ENCODE measurements at regions not wholly inside any gene's neighbourhood (a gene's known extent, or its start where the extent isn't known, plus 50 kb on each side); places are given as distances from the start of the nearest gene placed in this dataset.

DNA sequence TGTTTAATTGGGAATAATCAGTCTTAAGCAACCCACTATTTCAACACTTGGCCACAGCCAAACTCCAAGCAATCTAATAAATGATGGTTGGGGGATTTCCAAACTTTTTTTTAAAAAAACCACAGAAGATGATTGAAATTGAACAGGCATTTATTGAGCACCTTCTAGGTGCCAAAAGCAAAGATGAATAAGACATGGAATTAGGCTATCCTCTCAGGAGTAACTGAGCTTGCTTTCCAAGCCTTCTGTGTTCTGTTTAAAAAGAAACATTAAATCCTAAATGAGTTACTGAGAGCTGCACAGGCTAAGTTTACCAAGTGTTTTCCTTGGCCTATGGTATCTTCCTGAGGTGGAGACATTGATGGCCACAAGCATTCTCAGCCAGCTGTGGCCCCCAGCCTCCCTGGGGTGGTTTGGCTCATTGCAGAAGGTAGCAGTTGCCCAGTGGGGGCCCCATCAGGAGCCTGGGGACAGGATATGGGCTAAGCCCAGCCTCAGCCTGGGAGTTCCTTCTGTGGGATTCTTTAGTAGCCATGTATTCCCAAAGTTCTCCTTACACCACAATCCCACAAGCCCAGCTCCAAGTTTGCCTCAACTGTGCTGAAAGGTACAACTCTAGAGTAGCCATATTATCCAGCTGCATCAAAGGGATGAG is 174.3 kb downstream of the C1D start:
- Histone ChIP-seq H3K9me3 (ENCODE audit: control insufficient read depth in 5 of 5, low read length in 5 of 5) (no peaks in the 10 kb centered on the region), H3K4me3 (ENCODE audit: low read depth in 1 of 5, low read length in 5 of 5) (no peak overlapping the region), H3K9ac (ENCODE audit: low read length in 5 of 5) (no peak overlapping the region), H3K27ac (ENCODE audit: low read depth, low read length) (no peak overlapping the region), H3K27me3 (ENCODE audit: control insufficient read depth in 5 of 5, insufficient read depth in 4 of 5, low read length in 5 of 5) (peaks cover 0 to 3% (median 0%) of the 10 kb centered on the region in 5 donors), H3K36me3 (ENCODE audit: control insufficient read depth in 5 of 5, insufficient read depth in 5 of 5, low read length in 5 of 5) (no peaks in the 10 kb centered on the region), H3K4me1 (ENCODE audit: control insufficient read depth in 5 of 5, insufficient read depth in 5 of 5, low read length in 5 of 5) (no peaks in the 10 kb centered on the region)

DNA sequence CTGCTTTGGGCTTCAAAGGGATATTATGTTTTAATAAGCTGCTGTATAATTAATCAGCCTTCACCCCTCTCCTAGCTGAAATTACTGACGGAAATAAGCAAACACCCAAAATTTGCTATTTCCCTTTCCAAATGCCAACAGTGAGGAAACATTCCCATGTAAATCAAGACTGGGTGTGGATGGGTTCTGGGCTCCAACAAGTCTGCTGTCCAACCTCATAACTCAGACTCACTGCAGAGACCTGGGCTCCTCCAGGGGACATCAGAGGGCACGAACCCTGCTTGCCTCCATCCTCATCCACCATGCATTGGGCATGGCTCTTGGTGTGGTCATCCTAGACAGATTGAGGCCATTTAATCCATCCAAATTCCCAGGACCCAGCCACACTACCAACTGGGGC is 173.7 kb downstream of the C1D start:
- Histone ChIP-seq H3K9ac (ENCODE audit: low read length in 5 of 5) (no peak overlapping the region), H3K4me3 (ENCODE audit: low read depth in 1 of 5, low read length in 5 of 5) (no peak overlapping the region), H3K27ac (ENCODE audit: low read depth, low read length) (no peak overlapping the region), H3K36me3 (ENCODE audit: control insufficient read depth in 5 of 5, insufficient read depth in 5 of 5, low read length in 5 of 5) (no peaks in the 10 kb centered on the region), H3K27me3 (ENCODE audit: control insufficient read depth in 5 of 5, insufficient read depth in 4 of 5, low read length in 5 of 5) (no peaks in the 10 kb centered on the region), H3K4me1 (ENCODE audit: control insufficient read depth in 5 of 5, insufficient read depth in 5 of 5, low read length in 5 of 5) (no peaks in the 10 kb centered on the region), H3K9me3 (ENCODE audit: control insufficient read depth in 5 of 5, low read length in 5 of 5) (peaks cover 0 to 2% (median 0%) of the 10 kb centered on the region in 5 donors)

DNA sequence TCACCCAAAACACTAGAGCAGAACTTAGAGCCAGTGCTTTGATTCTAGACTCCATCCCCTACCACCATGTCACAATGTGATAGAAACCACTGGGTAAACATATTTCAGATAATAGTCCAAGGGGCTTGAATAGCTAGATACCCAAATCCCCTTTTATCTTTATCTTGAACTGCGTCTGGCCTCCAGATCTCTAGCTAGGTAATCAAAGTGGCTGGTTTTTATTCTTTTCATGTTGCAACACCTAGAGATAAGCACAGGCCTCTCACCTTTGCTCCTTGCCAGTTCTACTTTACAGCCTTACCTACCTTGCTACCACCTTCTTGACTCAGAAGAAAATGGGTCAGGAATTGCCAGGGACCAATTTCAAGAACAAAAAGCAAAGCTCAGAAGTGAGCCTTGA is 171.2 kb downstream of the C1D start:
- Histone ChIP-seq H3K27me3 (ENCODE audit: control insufficient read depth in 5 of 5, insufficient read depth in 4 of 5, low read length in 5 of 5) (no peaks in the 10 kb centered on the region), H3K27ac (ENCODE audit: low read depth, low read length) (no peak overlapping the region), H3K36me3 (ENCODE audit: control insufficient read depth in 5 of 5, insufficient read depth in 5 of 5, low read length in 5 of 5) (no peaks in the 10 kb centered on the region), H3K9me3 (ENCODE audit: control insufficient read depth in 5 of 5, low read length in 5 of 5) (peaks cover 0 to 2% (median 0%) of the 10 kb centered on the region in 5 donors), H3K9ac (ENCODE audit: low read length in 5 of 5) (no peak overlapping the region), H3K4me3 (ENCODE audit: low read depth in 1 of 5, low read length in 5 of 5) (no peak overlapping the region), H3K4me1 (ENCODE audit: control insufficient read depth in 5 of 5, insufficient read depth in 5 of 5, low read length in 5 of 5) (peaks cover 2 to 15% (median 13%) of the 10 kb centered on the region in 5 donors)

DNA sequence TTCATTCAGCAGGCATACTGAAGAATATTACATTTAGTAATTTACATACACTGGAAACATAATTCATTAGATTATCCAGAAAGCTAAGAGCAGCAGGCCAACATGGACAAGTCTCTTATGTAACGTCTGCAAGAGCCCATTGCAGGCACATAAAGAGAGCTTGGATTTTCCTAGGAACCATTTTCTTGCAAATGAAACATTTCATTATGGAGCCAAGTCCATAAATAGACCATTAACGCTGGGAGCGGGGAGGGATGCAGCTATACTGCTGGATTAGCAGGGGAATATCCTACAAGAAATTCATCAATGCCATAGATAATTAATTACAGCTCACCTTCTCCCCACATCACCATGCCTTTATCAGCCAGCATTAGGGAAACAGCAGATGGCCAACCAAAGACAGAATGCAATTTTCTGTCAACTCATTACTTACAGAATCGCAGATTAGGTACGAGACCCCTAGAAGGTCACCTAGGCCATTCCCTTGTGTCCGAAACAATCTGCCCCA is 170.4 kb downstream of the C1D start:
- Histone ChIP-seq H3K4me3 (ENCODE audit: low read depth in 1 of 5, low read length in 5 of 5) (no peak overlapping the region), H3K27ac (ENCODE audit: low read depth, low read length) (no peak overlapping the region), H3K36me3 (ENCODE audit: control insufficient read depth in 5 of 5, insufficient read depth in 5 of 5, low read length in 5 of 5) (no peaks in the 10 kb centered on the region), H3K4me1 (ENCODE audit: control insufficient read depth in 5 of 5, insufficient read depth in 5 of 5, low read length in 5 of 5) (peaks cover 2 to 18% (median 13%) of the 10 kb centered on the region in 5 donors), H3K9ac (ENCODE audit: low read length in 5 of 5) (no peak overlapping the region), H3K9me3 (ENCODE audit: control insufficient read depth in 5 of 5, low read length in 5 of 5) (peaks cover 0 to 2% (median 0%) of the 10 kb centered on the region in 5 donors), H3K27me3 (ENCODE audit: control insufficient read depth in 5 of 5, insufficient read depth in 4 of 5, low read length in 5 of 5) (no peaks in the 10 kb centered on the region)

DNA sequence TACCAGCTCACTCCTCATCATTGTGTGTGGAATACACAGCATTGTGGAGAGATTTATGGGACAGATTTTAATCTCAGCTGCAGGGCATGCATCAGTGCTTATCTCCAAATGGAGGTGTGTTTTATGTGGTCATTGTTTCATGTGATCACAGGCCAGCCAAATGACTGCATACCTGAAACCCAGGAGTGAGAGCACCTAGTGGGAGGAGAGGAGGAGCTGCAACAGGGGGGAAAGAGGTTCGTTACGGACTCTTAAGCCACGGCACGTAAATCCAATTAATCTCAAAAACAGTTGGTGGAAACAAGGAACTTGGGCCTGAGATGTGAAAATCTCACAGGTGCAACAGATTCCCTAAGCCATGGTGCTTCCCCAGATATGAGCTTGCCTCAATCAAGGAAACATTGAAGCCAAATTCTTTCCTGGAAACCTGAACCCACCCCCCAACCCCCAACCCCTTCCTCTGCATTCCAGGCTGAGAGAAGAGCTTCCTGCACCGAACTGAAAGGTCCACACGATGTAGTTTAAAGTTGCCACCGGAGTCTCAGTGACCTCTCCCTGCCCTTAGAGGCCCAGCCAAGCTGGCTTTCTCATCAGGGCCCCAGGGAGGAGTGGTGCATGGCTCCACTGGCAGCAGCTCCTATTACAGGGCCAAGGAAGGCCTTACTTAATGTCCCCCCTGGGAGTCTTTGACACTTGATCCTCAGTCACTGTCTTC is 167.4 kb downstream of the C1D start:
- peaks cover 2 to 18% (median 13%) of the 10 kb centered on the region in 5 donors for H3K4me1 ChIP-seq (ENCODE audit: control insufficient read depth in 5 of 5, insufficient read depth in 5 of 5, low read length in 5 of 5)
- no peaks in the 10 kb centered on the region for H3K27me3 ChIP-seq (ENCODE audit: control insufficient read depth in 5 of 5, insufficient read depth in 4 of 5, low read length in 5 of 5)
- H3K9ac ChIP-seq (ENCODE audit: low read length in 5 of 5), result no peak overlapping the region
- H3K4me3 ChIP-seq (ENCODE audit: low read depth in 1 of 5, low read length in 5 of 5), result no peak overlapping the region
- H3K27ac ChIP-seq (ENCODE audit: low read depth, low read length), result no peak overlapping the region
- H3K9me3 ChIP-seq (ENCODE audit: control insufficient read depth in 5 of 5, low read length in 5 of 5), result peaks cover 0 to 2% (median 0%) of the 10 kb centered on the region in 5 donors
- no peaks in the 10 kb centered on the region for H3K36me3 ChIP-seq (ENCODE audit: control insufficient read depth in 5 of 5, insufficient read depth in 5 of 5, low read length in 5 of 5)

DNA sequence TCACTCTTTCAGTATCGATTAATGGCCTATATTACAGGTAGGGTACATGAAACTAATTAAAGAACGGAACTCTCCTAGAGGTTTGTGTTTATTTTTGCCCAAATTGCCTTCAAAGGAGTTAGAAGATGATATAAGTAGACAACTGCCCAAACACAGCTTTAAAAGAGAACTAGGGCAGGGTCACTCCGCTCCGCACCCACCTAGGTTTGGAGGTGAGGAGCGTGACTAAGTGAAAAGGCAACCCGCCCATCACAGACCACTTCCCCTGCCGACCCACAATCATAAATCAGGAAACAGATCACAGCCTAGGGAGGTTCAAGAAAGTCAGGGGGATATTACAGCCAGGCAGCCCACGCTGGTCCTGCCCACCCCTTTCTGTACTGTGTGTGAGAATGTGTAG is 166.7 kb downstream of the C1D start:
- Histone ChIP-seq H3K4me1 (ENCODE audit: control insufficient read depth in 5 of 5, insufficient read depth in 5 of 5, low read length in 5 of 5) (peaks cover 2 to 18% (median 13%) of the 10 kb centered on the region in 5 donors), H3K9me3 (ENCODE audit: control insufficient read depth in 5 of 5, low read length in 5 of 5) (peaks cover 0 to 3% (median 2%) of the 10 kb centered on the region in 5 donors), H3K9ac (ENCODE audit: low read length in 5 of 5) (no peak overlapping the region), H3K4me3 (ENCODE audit: low read depth in 1 of 5, low read length in 5 of 5) (no peak overlapping the region), H3K27me3 (ENCODE audit: control insufficient read depth in 5 of 5, insufficient read depth in 4 of 5, low read length in 5 of 5) (peaks cover 0 to 3% (median 0%) of the 10 kb centered on the region in 5 donors), H3K27ac (ENCODE audit: low read depth, low read length) (no peak overlapping the region), H3K36me3 (ENCODE audit: control insufficient read depth in 5 of 5, insufficient read depth in 5 of 5, low read length in 5 of 5) (no peaks in the 10 kb centered on the region)

DNA sequence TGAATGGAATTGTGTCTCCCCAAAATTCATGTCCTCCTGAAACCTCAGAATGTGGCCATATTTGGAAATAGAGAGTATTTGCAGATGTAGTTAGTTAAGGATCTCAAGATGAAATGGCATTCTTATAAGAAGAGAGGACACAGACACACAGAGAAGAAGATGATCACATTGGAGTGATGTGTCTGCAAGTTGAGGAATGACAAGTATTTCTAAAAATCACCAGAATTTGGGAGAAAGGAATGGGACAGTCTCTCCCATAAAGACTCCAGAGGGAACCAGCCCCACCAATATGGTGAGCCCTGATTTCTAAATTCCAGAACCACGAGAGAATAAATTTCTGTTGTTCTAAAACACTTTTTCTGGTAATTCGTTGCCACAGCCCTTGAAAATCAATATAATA is 166.3 kb downstream of the C1D start:
- peaks cover 2 to 18% (median 13%) of the 10 kb centered on the region in 5 donors for H3K4me1 ChIP-seq (ENCODE audit: control insufficient read depth in 5 of 5, insufficient read depth in 5 of 5, low read length in 5 of 5)
- no peak overlapping the region for H3K9ac ChIP-seq (ENCODE audit: low read length in 5 of 5)
- H3K4me3 ChIP-seq (ENCODE audit: low read depth in 1 of 5, low read length in 5 of 5), result no peak overlapping the region
- no peak overlapping the region for H3K27ac ChIP-seq (ENCODE audit: low read depth, low read length)
- H3K9me3 ChIP-seq (ENCODE audit: control insufficient read depth in 5 of 5, low read length in 5 of 5), result peaks cover 0 to 3% (median 2%) of the 10 kb centered on the region in 5 donors
- H3K36me3 ChIP-seq (ENCODE audit: control insufficient read depth in 5 of 5, insufficient read depth in 5 of 5, low read length in 5 of 5), result no peaks in the 10 kb centered on the region
- H3K27me3 ChIP-seq (ENCODE audit: control insufficient read depth in 5 of 5, insufficient read depth in 4 of 5, low read length in 5 of 5), result peaks cover 0 to 3% (median 0%) of the 10 kb centered on the region in 5 donors

DNA sequence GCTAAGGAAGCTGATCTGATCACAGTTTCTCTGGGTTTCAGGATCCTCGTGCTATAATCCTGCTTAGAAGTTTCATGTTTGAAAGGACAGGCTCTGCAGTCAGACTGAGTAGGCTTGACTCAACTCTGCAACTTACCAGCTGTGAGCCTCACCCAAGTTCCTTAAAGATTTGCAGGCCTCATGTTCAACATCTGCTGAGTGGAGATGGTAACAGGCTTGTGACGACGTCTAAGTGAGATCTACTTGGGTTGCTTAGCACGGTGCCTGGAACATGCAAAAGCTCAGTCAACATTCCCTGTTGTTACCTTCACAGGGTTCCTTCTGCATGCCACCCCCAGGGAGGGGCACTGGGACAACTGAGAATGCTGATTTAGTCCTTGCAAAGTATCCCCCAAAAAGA is 164.2 kb downstream of the C1D start:
- Histone ChIP-seq H3K4me1 (ENCODE audit: control insufficient read depth in 5 of 5, insufficient read depth in 5 of 5, low read length in 5 of 5) (peaks cover 2 to 18% (median 13%) of the 10 kb centered on the region in 5 donors), H3K9me3 (ENCODE audit: control insufficient read depth in 5 of 5, low read length in 5 of 5) (peaks cover 0 to 3% (median under 1%) of the 10 kb centered on the region in 5 donors), H3K27me3 (ENCODE audit: control insufficient read depth in 5 of 5, insufficient read depth in 4 of 5, low read length in 5 of 5) (peaks cover 0 to 4% (median 0%) of the 10 kb centered on the region in 5 donors), H3K36me3 (ENCODE audit: control insufficient read depth in 5 of 5, insufficient read depth in 5 of 5, low read length in 5 of 5) (no peaks in the 10 kb centered on the region), H3K4me3 (ENCODE audit: low read depth in 1 of 5, low read length in 5 of 5) (no peak overlapping the region), H3K27ac (ENCODE audit: low read depth, low read length) (no peak overlapping the region), H3K9ac (ENCODE audit: low read length in 5 of 5) (no peak overlapping the region)

DNA sequence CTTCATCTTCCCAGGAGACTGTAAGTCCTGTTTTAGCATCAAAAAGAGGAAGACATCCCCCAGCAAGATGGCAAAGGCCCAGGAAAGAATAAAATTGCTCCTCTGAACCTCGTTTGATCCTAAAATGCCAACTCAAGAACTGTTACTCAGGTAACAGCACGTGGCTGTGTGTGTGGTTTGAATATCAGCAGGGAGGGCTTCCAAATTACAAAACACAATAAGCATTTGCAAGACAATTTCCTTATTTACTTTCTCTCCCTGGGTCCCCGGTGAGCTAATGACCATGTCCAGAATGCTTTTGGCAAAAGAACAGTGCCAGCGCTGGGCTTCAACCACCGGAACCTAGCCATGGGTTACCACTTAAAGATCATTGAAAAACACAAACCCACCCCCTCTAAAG is 163.6 kb downstream of the C1D start:
- H3K27ac ChIP-seq (ENCODE audit: low read depth, low read length), result no peak overlapping the region
- no peak overlapping the region for H3K4me3 ChIP-seq (ENCODE audit: low read depth in 1 of 5, low read length in 5 of 5)
- H3K36me3 ChIP-seq (ENCODE audit: control insufficient read depth in 5 of 5, insufficient read depth in 5 of 5, low read length in 5 of 5), result no peaks in the 10 kb centered on the region
- H3K27me3 ChIP-seq (ENCODE audit: control insufficient read depth in 5 of 5, insufficient read depth in 4 of 5, low read length in 5 of 5), result peaks cover 0 to 4% (median 0%) of the 10 kb centered on the region in 5 donors
- H3K4me1 ChIP-seq (ENCODE audit: control insufficient read depth in 5 of 5, insufficient read depth in 5 of 5, low read length in 5 of 5), result peaks cover 2 to 18% (median 13%) of the 10 kb centered on the region in 5 donors
- no peak overlapping the region for H3K9ac ChIP-seq (ENCODE audit: low read length in 5 of 5)
- H3K9me3 ChIP-seq (ENCODE audit: control insufficient read depth in 5 of 5, low read length in 5 of 5), result peaks cover 0 to 3% (median 0%) of the 10 kb centered on the region in 5 donors

DNA sequence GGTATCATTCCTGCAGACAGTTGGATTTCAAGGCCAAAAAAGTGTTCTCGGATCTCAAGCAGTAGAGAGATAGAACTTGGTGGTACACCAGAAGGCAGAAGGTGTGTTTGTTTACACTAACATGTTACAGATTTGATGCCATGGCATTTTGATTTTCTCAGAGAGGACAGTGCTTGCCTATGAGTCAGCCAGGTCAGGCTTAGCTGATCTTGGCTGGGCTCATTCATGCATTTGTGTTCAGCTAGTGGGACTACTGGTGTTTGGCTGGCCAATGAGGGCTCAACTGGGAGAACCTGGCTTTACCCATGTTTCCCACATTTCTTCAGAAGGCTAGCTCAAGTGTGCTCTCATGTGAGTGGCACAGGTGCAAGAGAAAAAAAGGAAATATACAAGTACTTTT is 162.0 kb downstream of the C1D start:
- Histone ChIP-seq H3K36me3 (ENCODE audit: control insufficient read depth in 5 of 5, insufficient read depth in 5 of 5, low read length in 5 of 5) (no peaks in the 10 kb centered on the region), H3K9ac (ENCODE audit: low read length in 5 of 5) (no peak overlapping the region), H3K27me3 (ENCODE audit: control insufficient read depth in 5 of 5, insufficient read depth in 4 of 5, low read length in 5 of 5) (peaks cover 0 to 4% (median 0%) of the 10 kb centered on the region in 5 donors), H3K9me3 (ENCODE audit: control insufficient read depth in 5 of 5, low read length in 5 of 5) (peaks cover 0 to 3% (median 0%) of the 10 kb centered on the region in 5 donors), H3K27ac (ENCODE audit: low read depth, low read length) (no peak overlapping the region), H3K4me3 (ENCODE audit: low read depth in 1 of 5, low read length in 5 of 5) (no peak overlapping the region), H3K4me1 (ENCODE audit: control insufficient read depth in 5 of 5, insufficient read depth in 5 of 5, low read length in 5 of 5) (peaks cover 2 to 11% (median 6%) of the 10 kb centered on the region in 5 donors)
